ENCODE measurements at regions not wholly inside any gene's neighbourhood (a gene's known extent, or its start where the extent isn't known, plus 50 kb on each side); places are given as distances from the start of the nearest gene placed in this dataset.
"Not testable (repeated sequence)": the region's sequence is repeated elsewhere in the genome, so short reads cannot be mapped to it uniquely, and the experiment has no call there.

- FAIRE-seq: not testable (repeated sequence)
Measured at GRCh38 chr1:214095896-214096295, 108.1 kb downstream of the PROX1 start.

GRCh38 chr1:214101246-214101645 is 113.5 kb downstream of the PROX1 start:
- no peak for FAIRE-seq

GRCh38 chr1:214101828-214102227 is 114.1 kb downstream of the PROX1 start:
- FAIRE-seq: no peak

- no peak for FAIRE-seq
Measured at GRCh38 chr1:214102907-214103306, 115.1 kb downstream of the PROX1 start.

GRCh38 chr1:214103778-214104177 is 116.0 kb downstream of the PROX1 start:
- FAIRE-seq: no peak

- FAIRE-seq: no peak
Measured at GRCh38 chr1:214106375-214106774, 118.6 kb downstream of the PROX1 start.

- no peak for FAIRE-seq
Measured at GRCh38 chr1:214107322-214108096, 119.7 kb downstream of the PROX1 start.

- FAIRE-seq: no peak
Measured at GRCh38 chr1:214108097-214108446, 120.3 kb downstream of the PROX1 start.

- FAIRE-seq: no peak
Measured at GRCh38 chr1:214111796-214112195, 124.0 kb downstream of the PROX1 start.

GRCh38 chr1:214116258-214116657 is 128.5 kb downstream of the PROX1 start:
- FAIRE-seq: no peak

GRCh38 chr1:214117780-214118179 is 130.0 kb downstream of the PROX1 start:
- no peak for FAIRE-seq

GRCh38 chr1:214120191-214120590 is 132.4 kb downstream of the PROX1 start:
- no peak for FAIRE-seq

GRCh38 chr1:214120951-214121350 is 133.2 kb downstream of the PROX1 start:
- no peak for FAIRE-seq

GRCh38 chr1:214122110-214122509 is 134.3 kb downstream of the PROX1 start:
- no peak for FAIRE-seq

- peak; percentile 86 for FAIRE-seq
Measured at GRCh38 chr1:214123061-214123784, 135.4 kb downstream of the PROX1 start.

GRCh38 chr1:214124281-214124805 is 136.6 kb downstream of the PROX1 start:
- FAIRE-seq: no peak

- no peak for FAIRE-seq
Measured at GRCh38 chr1:214124915-214125314, 137.1 kb downstream of the PROX1 start.

GRCh38 chr1:214125819-214126218 is 138.0 kb downstream of the PROX1 start:
- FAIRE-seq: no peak

GRCh38 chr1:214126697-214127146 is 138.9 kb downstream of the PROX1 start:
- no peak for FAIRE-seq

GRCh38 chr1:214127705-214128104 is 139.9 kb downstream of the PROX1 start:
- FAIRE-seq: no peak

- FAIRE-seq: no peak
Measured at GRCh38 chr1:214135886-214136285, 145.1 kb upstream of the SMYD2 start.

- no peak for FAIRE-seq
Measured at GRCh38 chr1:214136324-214136919, 144.5 kb upstream of the SMYD2 start.

GRCh38 chr1:214141486-214141885 is 139.5 kb upstream of the SMYD2 start:
- FAIRE-seq: no peak

All from endometrium (tissue), 2 donors.